GM06990 (cell line): ENCODE measurements at regions not wholly inside any gene's neighbourhood (a gene's known extent, or its start where the extent isn't known, plus 50 kb on each side); places are given as distances from the start of the nearest gene placed in this dataset.
"Not testable (repeated sequence)": the region's sequence is repeated elsewhere in the genome, so short reads cannot be mapped to it uniquely, and the experiment has no call there.

Source experiments
- DNase-seq: peaks from one replicate; pipeline ENCODE4 v3.0.0-alpha.2; 2011; ENCODE audit not compliant: insufficient read length; ENCODE audit errors: extremely low read depth
- H3K27me3 ChIP-seq: replicated peaks from 2 replicates; pipeline ENCODE4 v1.6.0; 2011; ENCODE audit warnings: low read length; ENCODE audit not compliant: control insufficient read depth, insufficient read depth
- H3K36me3 ChIP-seq: 2 replicates; pipeline ENCODE4 v1.5.1; 2011; ENCODE audit warnings: low read length; ENCODE audit not compliant: control insufficient read depth, insufficient read depth
- H3K4me3 ChIP-seq: replicated peaks from 2 replicates; pipeline ENCODE4 v1.5.1; 2011; ENCODE audit warnings: low read depth, mild to moderate bottlenecking, control low read depth, low read length
- CTCF ChIP-seq: IDR thresholded peaks from 2 replicates; pipeline ENCODE4 v1.5.1; 2011; ENCODE audit warnings: low read length, control low read depth, mild to moderate bottlenecking, inconsistent platforms; ENCODE audit not compliant: insufficient read depth, poor library complexity, severe bottlenecking

DNA sequence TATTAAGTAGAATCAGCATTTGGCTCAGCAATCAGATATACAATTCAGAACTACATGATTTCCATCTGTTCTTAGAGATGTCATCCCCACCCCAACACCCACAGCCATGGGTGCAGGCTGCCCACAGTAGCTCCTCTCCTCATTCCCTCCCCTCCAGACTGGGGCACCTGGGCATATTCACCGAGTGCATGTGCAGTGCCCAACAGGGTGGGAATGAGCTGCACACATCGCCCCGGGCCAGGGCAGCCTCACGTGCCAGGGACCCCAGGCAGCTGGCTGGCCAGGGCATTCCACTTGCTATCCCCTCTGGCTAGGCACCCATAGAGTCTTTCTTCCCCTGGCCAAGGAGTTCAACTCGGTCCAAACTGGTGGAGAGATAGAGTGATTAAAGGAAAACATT lies 461.9 kb upstream of the NUDT12 start:
- no peak for DNase-seq
- no peaks in the 10 kb centered on the region for H3K36me3 ChIP-seq
- H3K4me3 ChIP-seq: no peak overlapping the region
- no peaks in the 10 kb centered on the region for H3K27me3 ChIP-seq
- no peak for TF ChIP-seq CTCF

GRCh38 chr5:104023739-104024138 lies 461.1 kb upstream of the NUDT12 start:
- TF ChIP-seq CTCF: no peak
- no peak for DNase-seq
- no peaks in the 10 kb centered on the region for H3K36me3 ChIP-seq
- H3K27me3 ChIP-seq: no peaks in the 10 kb centered on the region
- H3K4me3 ChIP-seq: no peak overlapping the region

- Histone ChIP-seq H3K36me3 (no peaks in the 10 kb centered on the region), H3K27me3 (no peaks in the 10 kb centered on the region), H3K4me3 (no peak overlapping the region)
- no peak for DNase-seq
- TF ChIP-seq CTCF: no peak
Observed at GRCh38 chr5:104019956-104020355, 457.4 kb upstream of the NUDT12 start.

- no peak overlapping the region for H3K4me3 ChIP-seq
- TF ChIP-seq CTCF: no peak
- no peak for DNase-seq
- no peaks in the 10 kb centered on the region for H3K36me3 ChIP-seq
- H3K27me3 ChIP-seq: no peaks in the 10 kb centered on the region
Observed at GRCh38 chr5:104018299-104018698, 455.7 kb upstream of the NUDT12 start.

DNA sequence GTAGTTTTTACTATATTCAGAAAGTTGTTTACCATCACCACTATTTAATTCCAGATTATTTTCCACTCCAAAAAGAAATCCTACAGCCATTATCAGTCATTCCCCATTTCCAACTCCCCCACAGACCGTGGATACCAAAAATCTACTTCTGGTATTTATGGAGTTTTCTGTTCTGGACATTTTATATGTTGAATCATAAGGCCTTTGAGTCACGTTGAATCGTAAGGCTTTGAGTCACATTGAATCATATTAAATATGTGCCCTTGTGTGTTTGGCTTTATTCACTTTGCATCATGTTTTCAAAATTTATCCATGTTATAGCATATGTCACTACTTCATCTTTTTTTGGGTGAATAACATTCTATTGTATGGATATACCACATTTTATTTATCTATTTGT lies 454.1 kb upstream of the NUDT12 start:
- TF ChIP-seq CTCF: no peak
- no peak overlapping the region for H3K4me3 ChIP-seq
- no peaks in the 10 kb centered on the region for H3K27me3 ChIP-seq
- H3K36me3 ChIP-seq: no peaks in the 10 kb centered on the region
- no peak for DNase-seq

GRCh38 chr5:104015765-104016164 lies 453.2 kb upstream of the NUDT12 start:
- H3K27me3 ChIP-seq: no peaks in the 10 kb centered on the region
- H3K36me3 ChIP-seq: no peaks in the 10 kb centered on the region
- TF ChIP-seq CTCF: no peak
- H3K4me3 ChIP-seq: no peak overlapping the region
- no peak for DNase-seq

DNA sequence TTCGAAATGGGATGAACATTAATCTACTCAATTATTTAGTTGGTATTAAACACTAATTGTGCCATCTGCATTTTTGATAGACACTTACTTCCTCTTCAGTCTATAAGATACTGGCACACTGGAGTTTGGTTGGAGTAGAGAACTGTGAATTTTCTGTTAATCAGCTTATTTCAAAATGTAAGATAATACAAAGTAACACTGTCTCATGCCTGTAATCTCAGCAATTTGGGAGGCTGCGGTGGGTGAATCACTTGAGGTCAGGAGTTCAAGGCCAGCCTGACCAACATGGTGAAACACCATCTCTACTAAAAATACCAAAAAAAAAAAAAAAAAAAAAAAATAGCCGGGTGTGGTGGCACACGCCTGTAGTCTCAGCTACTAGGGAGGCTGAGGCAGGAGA lies 440.2 kb upstream of the NUDT12 start:
- H3K36me3 ChIP-seq, H3K4me3 ChIP-seq, DNase-seq, H3K27me3 ChIP-seq: not testable (repeated sequence)
